Esophagus muscularis mucosa (tissue), 4 donors: ENCODE measurements at regions not wholly inside any gene's neighbourhood (a gene's known extent, or its start where the extent isn't known, plus 50 kb on each side); places are given as distances from the start of the nearest gene placed in this dataset.

Experiments used
- EP300 ChIP-seq: sonication (generic); formaldehyde crosslinking; IDR thresholded peaks from one replicate; pipeline ENCODE4 v1.6.1; 2017; ENCODE audit warnings: antibody characterized with exemption
- POLR2A ChIP-seq: fragments of 450-650 bp; IDR thresholded peaks from one replicate; pipeline ENCODE4 v1.6.1; 2017; ENCODE audit warnings: antibody characterized with exemption, moderate library complexity, mild to moderate bottlenecking, low read depth
- POLR2AphosphoS5 ChIP-seq, 2 donors: sonication (generic); formaldehyde crosslinking; IDR thresholded peaks; one replicate each; pipeline ENCODE4 v1.6.1; 2017; ENCODE audit warnings: antibody characterized with exemption in 2 of 2
- TF ChIP-seq, protein P1 (sequence below), 3 experiments: fragments of 200-600 bp in 2 of 3; fragments of 450-650 bp in 1 of 3; sonication (generic) in 2 of 3; IDR thresholded peaks; one replicate each; pipeline ENCODE4 v1.5.1; 2017 to 2019; ENCODE audit warnings: antibody characterized with exemption in 3 of 3, mild to moderate bottlenecking in 2 of 3, moderate library complexity in 1 of 3

DNA sequence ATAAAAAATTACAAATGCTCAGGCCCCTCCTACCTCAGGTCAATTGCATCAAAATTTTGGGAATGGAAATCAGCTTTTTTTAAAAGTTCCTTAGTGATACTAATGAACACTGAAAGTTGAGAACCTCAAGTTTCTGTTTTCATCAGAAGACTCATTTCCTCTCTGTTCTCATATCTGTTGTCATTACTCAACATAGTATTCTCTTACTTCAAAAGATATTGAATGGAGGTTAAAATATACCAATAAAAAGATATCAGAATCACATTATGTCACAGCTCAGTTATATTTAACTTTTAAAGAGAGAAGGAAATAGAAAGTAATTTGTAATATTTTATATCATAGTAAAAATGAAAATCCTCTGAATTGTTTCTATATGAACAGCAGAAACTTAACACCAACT, 959.4 kb upstream of the LRRTM1 start:
- TF ChIP-seq, protein P1, sequence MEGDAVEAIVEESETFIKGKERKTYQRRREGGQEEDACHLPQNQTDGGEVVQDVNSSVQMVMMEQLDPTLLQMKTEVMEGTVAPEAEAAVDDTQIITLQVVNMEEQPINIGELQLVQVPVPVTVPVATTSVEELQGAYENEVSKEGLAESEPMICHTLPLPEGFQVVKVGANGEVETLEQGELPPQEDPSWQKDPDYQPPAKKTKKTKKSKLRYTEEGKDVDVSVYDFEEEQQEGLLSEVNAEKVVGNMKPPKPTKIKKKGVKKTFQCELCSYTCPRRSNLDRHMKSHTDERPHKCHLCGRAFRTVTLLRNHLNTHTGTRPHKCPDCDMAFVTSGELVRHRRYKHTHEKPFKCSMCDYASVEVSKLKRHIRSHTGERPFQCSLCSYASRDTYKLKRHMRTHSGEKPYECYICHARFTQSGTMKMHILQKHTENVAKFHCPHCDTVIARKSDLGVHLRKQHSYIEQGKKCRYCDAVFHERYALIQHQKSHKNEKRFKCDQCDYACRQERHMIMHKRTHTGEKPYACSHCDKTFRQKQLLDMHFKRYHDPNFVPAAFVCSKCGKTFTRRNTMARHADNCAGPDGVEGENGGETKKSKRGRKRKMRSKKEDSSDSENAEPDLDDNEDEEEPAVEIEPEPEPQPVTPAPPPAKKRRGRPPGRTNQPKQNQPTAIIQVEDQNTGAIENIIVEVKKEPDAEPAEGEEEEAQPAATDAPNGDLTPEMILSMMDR (IDR thresholded peaks at IDR 0.05), result no peak
- TF ChIP-seq POLR2AphosphoS5 (IDR thresholded peaks at IDR 0.05) (no peak), EP300 (no peak), POLR2A (no peak)
